ENCODE measurements at regions not wholly inside any gene's neighbourhood (a gene's known extent, or its start where the extent isn't known, plus 50 kb on each side); places are given as distances from the start of the nearest gene placed in this dataset.

- TF ChIP-seq CTCF (IDR thresholded peaks at IDR 0.05), result no peak
- TF ChIP-seq POLR2A (IDR thresholded peaks at IDR 0.05), result no peak
Observed at GRCh38 chr21:9730866-9731265, 790.5 kb upstream of the TPTE start.

Measured in Peyer's patch (tissue), 4 donors.